HL-60 (cell line): ENCODE measurements at regions not wholly inside any gene's neighbourhood (a gene's known extent, or its start where the extent isn't known, plus 50 kb on each side); places are given as distances from the start of the nearest gene placed in this dataset.
"Not testable (repeated sequence)": the region's sequence is repeated elsewhere in the genome, so short reads cannot be mapped to it uniquely, and the experiment has no call there.

ENCODE experiments used
- DNase-seq, 2 experiments: peaks; one replicate each; pipeline ENCODE4 v3.0.0-alpha.2; 2010 to 2020; ENCODE audit warnings: low read depth in 1 of 2, low spot score in 1 of 2
- H3K27ac ChIP-seq: fragments of 250-450 bp; sonication (Bioruptor Pico); replicated peaks from 2 replicates; pipeline ENCODE4 v1.5.1; 2020; ENCODE audit warnings: mild to moderate bottlenecking, moderate library complexity
- H3K27me3 ChIP-seq: fragments of 250-450 bp; sonication (Bioruptor Pico); 2 replicates; pipeline ENCODE4 v1.5.1; 2021; ENCODE audit warnings: mild to moderate bottlenecking, moderate library complexity; ENCODE audit not compliant: insufficient read depth, poor library complexity, severe bottlenecking
- H3K4me3 ChIP-seq: replicated peaks from 2 replicates; pipeline ENCODE4 v1.5.1; 2011; ENCODE audit warnings: mild to moderate bottlenecking, control low read depth, low read length; ENCODE audit not compliant: insufficient read depth
- CTCF ChIP-seq: IDR thresholded peaks from one replicate; pipeline ENCODE4 v1.5.1; 2011; ENCODE audit warnings: low read length, control low read depth, inconsistent platforms; ENCODE audit not compliant: insufficient read depth
- GABPA ChIP-seq: IDR thresholded peaks from 2 replicates; pipeline ENCODE4 v1.6.1; 2012; ENCODE audit warnings: low read depth
- POLR2AphosphoS5 ChIP-seq: IDR thresholded peaks from 2 replicates; pipeline ENCODE4 v1.6.1; 2012; ENCODE audit warnings: low read depth
- SPI1 ChIP-seq: IDR thresholded peaks from 2 replicates; pipeline ENCODE4 v1.6.1; 2012; ENCODE audit warnings: low read depth, mild to moderate bottlenecking, borderline replicate concordance
- TF ChIP-seq, protein P1 (sequence below): IDR thresholded peaks from 2 replicates; pipeline ENCODE4 v1.6.1; 2012; ENCODE audit warnings: low read depth; ENCODE audit not compliant: insufficient replicate concordance

- H3K4me3 ChIP-seq, result no peak overlapping the region
- no peaks in the 10 kb centered on the region for H3K27me3 ChIP-seq
- DNase-seq, result no peak
- H3K27ac ChIP-seq, result no peak overlapping the region
- TF ChIP-seq SPI1 (no peak), POLR2AphosphoS5 (no peak), CTCF (no peak), GABPA (no peak)
- TF ChIP-seq, protein P1, sequence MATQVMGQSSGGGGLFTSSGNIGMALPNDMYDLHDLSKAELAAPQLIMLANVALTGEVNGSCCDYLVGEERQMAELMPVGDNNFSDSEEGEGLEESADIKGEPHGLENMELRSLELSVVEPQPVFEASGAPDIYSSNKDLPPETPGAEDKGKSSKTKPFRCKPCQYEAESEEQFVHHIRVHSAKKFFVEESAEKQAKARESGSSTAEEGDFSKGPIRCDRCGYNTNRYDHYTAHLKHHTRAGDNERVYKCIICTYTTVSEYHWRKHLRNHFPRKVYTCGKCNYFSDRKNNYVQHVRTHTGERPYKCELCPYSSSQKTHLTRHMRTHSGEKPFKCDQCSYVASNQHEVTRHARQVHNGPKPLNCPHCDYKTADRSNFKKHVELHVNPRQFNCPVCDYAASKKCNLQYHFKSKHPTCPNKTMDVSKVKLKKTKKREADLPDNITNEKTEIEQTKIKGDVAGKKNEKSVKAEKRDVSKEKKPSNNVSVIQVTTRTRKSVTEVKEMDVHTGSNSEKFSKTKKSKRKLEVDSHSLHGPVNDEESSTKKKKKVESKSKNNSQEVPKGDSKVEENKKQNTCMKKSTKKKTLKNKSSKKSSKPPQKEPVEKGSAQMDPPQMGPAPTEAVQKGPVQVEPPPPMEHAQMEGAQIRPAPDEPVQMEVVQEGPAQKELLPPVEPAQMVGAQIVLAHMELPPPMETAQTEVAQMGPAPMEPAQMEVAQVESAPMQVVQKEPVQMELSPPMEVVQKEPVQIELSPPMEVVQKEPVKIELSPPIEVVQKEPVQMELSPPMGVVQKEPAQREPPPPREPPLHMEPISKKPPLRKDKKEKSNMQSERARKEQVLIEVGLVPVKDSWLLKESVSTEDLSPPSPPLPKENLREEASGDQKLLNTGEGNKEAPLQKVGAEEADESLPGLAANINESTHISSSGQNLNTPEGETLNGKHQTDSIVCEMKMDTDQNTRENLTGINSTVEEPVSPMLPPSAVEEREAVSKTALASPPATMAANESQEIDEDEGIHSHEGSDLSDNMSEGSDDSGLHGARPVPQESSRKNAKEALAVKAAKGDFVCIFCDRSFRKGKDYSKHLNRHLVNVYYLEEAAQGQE, result no peak
Measured at GRCh38 chr2:12567411-12567810, 149.3 kb upstream of the TRIB2 start.

DNA sequence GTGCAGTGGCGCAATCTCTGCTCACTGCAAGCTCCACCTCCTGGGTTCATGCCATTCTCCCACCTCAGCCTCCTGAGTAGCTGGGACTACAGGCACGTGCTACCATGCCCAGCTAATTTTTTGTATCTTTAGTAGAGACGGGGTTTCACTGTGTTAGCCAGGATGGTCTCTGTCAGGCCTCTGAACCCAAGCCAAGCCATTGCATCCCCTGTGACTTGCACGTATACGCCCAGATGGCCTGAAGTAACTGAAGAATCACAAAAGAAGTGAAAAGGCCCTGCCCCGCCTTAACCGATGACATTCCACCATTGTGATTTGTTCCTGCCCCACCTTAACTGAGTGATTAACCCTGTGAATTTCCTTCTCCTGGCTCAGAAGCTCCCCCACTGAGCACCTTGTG, 147.2 kb upstream of the TRIB2 start:
- H3K4me3 ChIP-seq, DNase-seq, H3K27ac ChIP-seq, H3K27me3 ChIP-seq: not testable (repeated sequence)

DNA sequence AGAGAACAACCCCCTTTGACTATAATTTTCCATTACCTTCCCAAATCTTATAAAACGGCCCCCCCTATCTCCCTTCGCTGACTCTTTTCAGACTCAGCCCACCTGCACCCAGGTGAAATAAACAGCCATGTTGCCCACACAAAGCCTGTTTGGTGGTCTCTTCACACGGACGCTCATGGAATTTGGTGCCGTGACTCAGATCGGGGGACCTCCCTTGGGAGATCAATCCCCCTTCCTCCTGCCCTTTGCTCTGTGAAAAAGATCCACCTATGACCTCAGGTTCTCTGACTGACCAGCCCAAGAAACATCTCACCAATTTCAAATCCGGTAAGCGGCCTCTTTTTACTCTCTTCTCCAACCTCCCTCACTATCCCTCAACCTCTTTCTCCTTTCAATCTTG, 146.8 kb upstream of the TRIB2 start:
- H3K27ac ChIP-seq, H3K4me3 ChIP-seq, DNase-seq, H3K27me3 ChIP-seq: not testable (repeated sequence)

GRCh38 chr2:12577091-12577490, 139.6 kb upstream of the TRIB2 start:
- Histone ChIP-seq H3K4me3 (no peak overlapping the region), H3K27ac (no peak overlapping the region), H3K27me3 (no peaks in the 10 kb centered on the region)
- no peak for TF ChIP-seq POLR2AphosphoS5
- no peak for TF ChIP-seq CTCF
- TF ChIP-seq SPI1, result no peak
- TF ChIP-seq, protein P1, result no peak
- no peak for TF ChIP-seq GABPA
- no peak for DNase-seq

GRCh38 chr2:12577567-12578253, 139.0 kb upstream of the TRIB2 start:
- DNase-seq, result no peak
- Histone ChIP-seq H3K4me3 (no peak overlapping the region), H3K27ac (no peak overlapping the region), H3K27me3 (no peaks in the 10 kb centered on the region)
- TF ChIP-seq, protein P1, result no peak
- TF ChIP-seq CTCF, result no peak
